HuH-7 (cell line): ENCODE measurements at regions not wholly inside any gene's neighbourhood (a gene's known extent, or its start where the extent isn't known, plus 50 kb on each side); places are given as distances from the start of the nearest gene placed in this dataset.
A peak's percentile ranks its signal among the peaks of the same experiment; 100 is the strongest.

Experiments used
- DNase-seq: peaks from one replicate; pipeline ENCODE4 v3.0.0; 2011; ENCODE audit warnings: low spot score

- DNase-seq, result no peak
Measured at GRCh38 chr3:102084006-102084405, 234.7 kb downstream of the NFKBIZ start.

- no peak for DNase-seq
Measured at GRCh38 chr3:102084704-102085103, 235.4 kb downstream of the NFKBIZ start.

- DNase-seq, result no peak
Measured at GRCh38 chr3:102085431-102086176, 236.3 kb downstream of the NFKBIZ start.

GRCh38 chr3:102087236-102087635 lies 237.9 kb downstream of the NFKBIZ start:
- no peak for DNase-seq

- no peak for DNase-seq
Measured at GRCh38 chr3:102089239-102089638, 239.9 kb downstream of the NFKBIZ start.

- DNase-seq, result no peak
Measured at GRCh38 chr3:102089904-102090720, 240.8 kb downstream of the NFKBIZ start.

GRCh38 chr3:102090721-102091045 lies 241.4 kb downstream of the NFKBIZ start:
- no peak for DNase-seq

GRCh38 chr3:102091358-102091757 lies 242.0 kb downstream of the NFKBIZ start:
- no peak for DNase-seq

- no peak for DNase-seq
Measured at GRCh38 chr3:102092617-102093466, 243.5 kb downstream of the NFKBIZ start.

GRCh38 chr3:102094506-102094905 lies 245.2 kb downstream of the NFKBIZ start:
- DNase-seq, result no peak

- no peak for DNase-seq
Measured at GRCh38 chr3:102095383-102095782, 246.1 kb downstream of the NFKBIZ start.

- DNase-seq, result no peak
Measured at GRCh38 chr3:102096066-102096465, 246.8 kb downstream of the NFKBIZ start.

GRCh38 chr3:102098130-102098885 lies 249.0 kb downstream of the NFKBIZ start:
- DNase-seq, result no peak

- no peak for DNase-seq
Measured at GRCh38 chr3:102099913-102100312, 250.6 kb downstream of the NFKBIZ start.

GRCh38 chr3:102102394-102102793 lies 253.1 kb downstream of the NFKBIZ start:
- no peak for DNase-seq

- DNase-seq, result no peak
Measured at GRCh38 chr3:102104033-102104432, 254.7 kb downstream of the NFKBIZ start.

GRCh38 chr3:102105193-102105592 lies 255.9 kb downstream of the NFKBIZ start:
- DNase-seq, result no peak

GRCh38 chr3:102106416-102107097 lies 257.2 kb downstream of the NFKBIZ start:
- no peak for DNase-seq

GRCh38 chr3:102112704-102113230 lies 263.5 kb downstream of the NFKBIZ start:
- DNase-seq, result no peak

GRCh38 chr3:102113421-102114041 lies 264.2 kb downstream of the NFKBIZ start:
- peak; percentile 47 for DNase-seq
